DMS153 treated with DMSO at 0.1 percent for 48 hours (cell line): ENCODE measurements at regions not wholly inside any gene's neighbourhood (a gene's known extent, or its start where the extent isn't known, plus 50 kb on each side); places are given as distances from the start of the nearest gene placed in this dataset.

ENCODE experiments used
- DNase-seq: peaks from one replicate; lab custom pipeline; 2025; ENCODE audit not compliant: unreplicated experiment; lab: John Stamatoyannopoulos, UW

GRCh38 chr2:104904889-104905288, 51.0 kb downstream of the POU3F3 start:
- DNase-seq = no peak

GRCh38 chr2:104909317-104909716, 55.4 kb downstream of the POU3F3 start:
- no peak for DNase-seq

DNA sequence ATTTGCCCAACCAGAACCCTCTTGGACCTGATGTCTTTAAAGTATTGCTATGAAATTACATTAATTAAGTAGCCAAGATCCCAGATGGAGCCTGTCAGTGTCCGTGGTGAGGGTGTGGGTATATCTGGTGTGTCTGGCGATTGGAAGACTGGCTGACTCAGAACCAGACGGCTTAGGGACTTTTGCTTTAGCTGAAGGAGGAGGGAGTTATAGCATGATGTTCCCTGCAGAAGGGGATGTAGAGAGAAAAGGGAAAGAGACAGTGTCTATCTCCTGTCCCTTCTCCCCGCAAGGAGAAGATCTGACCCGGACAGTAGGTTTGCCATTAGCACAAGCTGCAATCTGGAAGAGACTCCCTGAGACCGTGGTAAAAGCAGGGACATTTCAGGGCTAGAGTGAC, 60.6 kb downstream of the POU3F3 start:
- no peak for DNase-seq

- DNase-seq = no peak
These were observed 61.3 kb downstream of the POU3F3 start for GRCh38 chr2:104915107-104915793.

DNA sequence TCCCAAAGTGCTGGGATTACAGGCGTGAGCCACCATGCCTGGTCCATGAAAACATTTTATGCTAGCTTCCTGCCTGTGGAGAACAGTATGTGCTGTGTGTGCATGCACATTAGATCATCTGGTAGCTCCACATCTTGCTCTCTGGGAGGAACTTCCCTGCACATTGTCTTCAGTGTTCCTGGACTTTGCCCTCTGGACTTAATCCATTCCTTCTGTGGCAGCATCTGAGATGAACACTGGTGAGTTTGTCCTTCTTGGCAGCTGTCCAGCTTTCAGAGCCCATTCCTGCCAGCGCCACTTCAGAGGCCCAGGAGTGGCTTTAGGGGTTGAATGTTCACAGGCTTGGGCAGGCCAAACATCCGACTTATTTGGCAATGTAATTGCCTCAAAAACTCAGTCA, 65.2 kb downstream of the POU3F3 start:
- no peak for DNase-seq

DNA sequence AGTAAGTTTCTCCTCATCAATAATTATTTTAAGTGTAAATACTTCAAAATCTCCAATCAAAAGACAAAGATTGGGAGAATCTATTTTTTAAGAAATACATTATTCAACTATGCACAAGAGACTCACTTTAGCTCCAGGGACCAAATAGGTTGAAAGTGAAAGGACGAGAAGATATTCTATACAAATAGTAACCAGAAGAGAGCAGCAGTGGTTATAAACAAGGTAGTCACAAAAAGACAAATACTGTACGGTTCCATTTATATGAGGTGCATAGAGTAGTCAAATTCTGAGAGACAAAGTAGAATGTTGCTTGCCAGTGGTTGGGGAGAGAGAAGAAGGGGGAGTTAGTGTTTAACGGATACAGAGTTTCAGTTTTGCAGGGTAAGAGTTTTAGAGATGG, 69.8 kb downstream of the POU3F3 start:
- no peak for DNase-seq

GRCh38 chr2:104929663-104930062, 75.7 kb downstream of the POU3F3 start:
- DNase-seq = no peak

DNA sequence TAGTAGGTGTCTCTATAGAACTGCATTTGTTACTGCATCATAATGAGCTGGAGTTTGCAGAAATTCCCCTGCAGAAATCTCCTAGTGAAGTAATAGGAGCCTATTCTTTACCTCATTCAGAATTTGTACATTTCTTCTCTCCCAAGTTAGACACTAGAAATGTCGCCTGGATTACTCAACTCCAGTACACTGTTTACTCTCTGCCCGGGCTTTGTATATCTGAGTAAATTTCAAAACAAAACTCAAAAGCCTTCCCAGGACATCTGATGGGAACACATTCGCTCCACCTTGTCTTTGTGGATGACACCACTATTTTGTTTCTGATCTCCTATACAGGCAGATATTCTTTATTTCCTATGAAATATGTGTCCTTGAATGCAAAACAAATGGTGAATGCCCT, 76.8 kb downstream of the POU3F3 start:
- no peak for DNase-seq

GRCh38 chr2:104932243-104932642, 78.3 kb downstream of the POU3F3 start:
- DNase-seq = no peak

- DNase-seq = no peak
These were observed 79.4 kb downstream of the POU3F3 start for GRCh38 chr2:104933151-104933917.

GRCh38 chr2:104936527-104936926, 82.6 kb downstream of the POU3F3 start:
- no peak for DNase-seq

GRCh38 chr2:104938231-104938941, 84.5 kb downstream of the POU3F3 start:
- no peak for DNase-seq

DNA sequence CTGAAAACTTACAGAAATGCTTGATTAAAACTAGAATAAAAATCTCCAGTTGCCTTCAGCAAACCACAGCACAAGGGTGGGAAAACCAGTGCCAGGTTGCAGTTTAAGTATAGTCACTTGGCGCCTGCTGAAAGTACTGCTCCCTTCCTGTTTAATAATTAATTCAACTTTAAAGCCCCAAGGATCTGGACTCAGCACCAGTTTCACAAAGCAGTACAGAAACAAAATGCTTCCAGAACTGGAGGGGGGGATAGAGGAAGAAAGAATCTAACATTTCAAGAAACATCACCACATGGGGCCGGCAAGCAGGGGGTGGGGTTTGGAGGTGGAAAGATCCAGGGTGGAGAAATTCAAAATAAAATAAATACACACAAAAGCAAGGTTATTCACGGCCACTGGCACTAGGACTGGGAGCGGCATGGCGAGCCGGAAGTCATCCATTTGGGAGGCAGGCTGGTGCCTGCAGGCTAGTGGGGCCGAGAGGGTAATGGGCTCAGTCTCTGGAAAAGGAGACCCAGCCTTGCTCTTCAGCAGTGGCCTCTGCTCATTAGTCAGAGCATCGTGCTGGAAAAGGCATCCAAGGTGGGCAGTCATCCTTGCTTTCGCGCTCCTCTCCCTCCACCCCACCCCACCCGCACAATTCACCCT, 85.8 kb downstream of the POU3F3 start:
- no peak for DNase-seq

DNA sequence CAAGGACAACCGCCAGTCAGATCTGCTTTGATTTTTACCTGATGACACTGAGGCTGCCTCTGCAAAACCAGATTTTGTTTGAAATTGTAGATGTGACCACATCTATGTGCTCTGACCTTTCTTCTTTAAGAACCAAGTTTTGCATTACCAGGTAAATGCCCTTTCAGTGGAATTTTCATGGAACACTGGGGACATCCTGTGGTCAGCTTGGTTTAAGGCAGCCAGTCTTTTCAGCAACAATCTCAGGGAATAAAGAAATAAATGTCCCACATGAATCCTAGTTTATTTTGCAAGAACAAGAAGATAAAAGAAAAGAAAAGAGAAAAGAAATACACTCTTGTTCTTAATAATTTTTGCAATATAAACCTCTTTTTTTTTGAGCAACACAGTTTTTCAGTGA, 90.6 kb downstream of the POU3F3 start:
- peak; percentile 18 for DNase-seq

GRCh38 chr2:104945121-104945520, 91.2 kb downstream of the POU3F3 start:
- DNase-seq = no peak

DNA sequence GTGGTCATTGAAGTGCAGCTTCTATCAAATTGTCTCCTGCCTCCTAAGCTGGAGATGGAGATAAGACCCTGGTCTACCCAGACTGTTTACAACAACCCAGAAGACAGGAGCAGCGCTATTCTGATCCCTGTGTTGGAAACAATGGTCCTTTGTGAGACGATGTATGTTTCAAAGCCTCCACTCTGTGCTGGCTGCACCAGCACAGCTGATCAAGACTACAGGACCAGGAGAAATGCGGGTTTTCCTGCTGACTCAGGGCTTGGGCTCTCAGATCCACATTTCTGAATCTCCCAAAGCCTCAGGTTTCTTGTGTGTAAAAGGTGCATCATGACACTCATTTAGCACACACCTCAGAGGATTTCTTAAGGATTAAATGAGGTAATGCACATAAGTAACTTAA, 92.0 kb downstream of the POU3F3 start:
- no peak for DNase-seq

DNA sequence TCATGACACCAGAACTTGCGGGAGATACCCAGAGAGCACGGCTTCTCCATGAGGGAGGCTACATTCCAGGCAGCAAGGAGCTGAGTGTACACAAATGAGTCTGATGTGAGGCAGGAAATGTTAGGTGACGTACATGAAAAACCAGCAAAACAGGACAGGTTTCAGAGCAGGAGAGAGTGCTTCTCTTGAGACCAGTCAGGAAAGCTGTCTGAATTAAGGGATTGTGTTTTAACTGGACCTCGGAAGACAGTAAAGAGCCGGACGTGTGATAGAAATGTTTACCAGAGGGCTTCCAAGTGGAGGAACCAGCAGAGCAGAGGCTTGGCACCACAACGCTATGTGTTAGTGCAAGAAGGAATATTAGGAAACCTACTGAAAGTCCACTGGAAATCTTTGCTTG, 90.4 kb upstream of the MRPS9 start:
- peak; percentile 9 for DNase-seq

GRCh38 chr2:104952976-104953375, 84.9 kb upstream of the MRPS9 start:
- no peak for DNase-seq

DNA sequence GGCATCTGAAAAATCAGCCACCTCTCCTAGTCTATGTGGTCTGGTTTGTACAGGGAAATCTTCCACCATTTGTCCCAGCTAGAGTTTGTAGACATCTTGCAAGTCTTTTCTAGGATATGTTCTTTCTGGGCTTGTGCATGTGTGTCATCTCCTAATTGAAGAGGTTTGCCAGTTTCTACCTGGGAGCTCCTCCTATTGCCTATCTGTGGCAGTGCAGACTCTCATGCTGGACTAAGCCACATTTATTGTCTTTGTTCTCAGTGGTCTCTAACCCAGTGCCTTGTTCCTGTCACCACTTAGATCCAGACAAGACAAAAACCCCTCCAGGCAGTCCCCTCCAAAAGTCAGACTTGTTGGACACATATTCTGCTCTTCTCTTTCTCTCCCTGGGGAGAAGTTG, 72.0 kb upstream of the MRPS9 start:
- DNase-seq = no peak

DNA sequence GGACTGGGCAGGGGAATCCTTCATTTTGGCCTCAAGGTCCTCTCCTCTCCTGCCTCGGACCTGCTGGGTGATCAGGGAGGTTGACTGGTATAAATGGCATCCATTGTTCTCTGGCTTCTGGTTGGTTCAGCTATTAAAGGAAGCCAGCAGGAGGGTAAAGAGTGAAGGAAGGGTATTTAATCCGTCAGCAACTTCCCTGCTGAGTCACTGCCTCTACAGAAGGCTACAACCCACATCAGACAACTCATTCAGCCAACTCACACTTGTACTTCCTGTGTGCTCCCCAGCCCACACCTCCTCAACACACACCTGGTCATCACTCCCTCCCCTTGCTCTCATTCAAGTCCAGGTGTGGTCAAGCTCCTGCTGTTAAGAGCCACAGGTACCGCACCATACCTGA, 68.3 kb upstream of the MRPS9 start:
- no peak for DNase-seq

GRCh38 chr2:104975371-104975770, 62.5 kb upstream of the MRPS9 start:
- DNase-seq = no peak

DNA sequence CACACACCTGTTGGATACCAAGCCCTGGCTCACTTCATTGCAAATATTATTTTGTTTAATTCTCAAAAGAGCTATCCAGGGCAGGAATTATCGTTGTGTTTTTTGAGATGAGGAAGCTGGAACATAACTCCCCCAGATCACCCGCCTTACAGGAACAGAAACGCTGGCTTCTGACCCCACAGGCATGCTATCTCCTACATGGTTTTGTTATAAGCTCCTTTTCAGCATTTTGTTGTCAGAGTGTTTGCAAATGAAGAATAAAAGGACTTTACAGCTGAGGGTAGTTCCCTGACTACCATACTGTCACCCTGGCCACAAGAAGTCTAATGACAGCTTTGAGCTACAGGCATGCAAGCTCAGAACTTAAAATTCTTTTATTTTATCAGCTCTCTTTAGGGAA, 62.0 kb upstream of the MRPS9 start:
- DNase-seq = no peak
